GM19035 (cell line): ENCODE measurements at regions not wholly inside any gene's neighbourhood (a gene's known extent, or its start where the extent isn't known, plus 50 kb on each side); places are given as distances from the start of the nearest gene placed in this dataset.

Experiments used
- ATAC-seq: cut with Tn5 transposase; IDR thresholded peaks from one replicate; pipeline ENCODE4 v1.9.1; 2021; ENCODE audit not compliant: unreplicated experiment

DNA sequence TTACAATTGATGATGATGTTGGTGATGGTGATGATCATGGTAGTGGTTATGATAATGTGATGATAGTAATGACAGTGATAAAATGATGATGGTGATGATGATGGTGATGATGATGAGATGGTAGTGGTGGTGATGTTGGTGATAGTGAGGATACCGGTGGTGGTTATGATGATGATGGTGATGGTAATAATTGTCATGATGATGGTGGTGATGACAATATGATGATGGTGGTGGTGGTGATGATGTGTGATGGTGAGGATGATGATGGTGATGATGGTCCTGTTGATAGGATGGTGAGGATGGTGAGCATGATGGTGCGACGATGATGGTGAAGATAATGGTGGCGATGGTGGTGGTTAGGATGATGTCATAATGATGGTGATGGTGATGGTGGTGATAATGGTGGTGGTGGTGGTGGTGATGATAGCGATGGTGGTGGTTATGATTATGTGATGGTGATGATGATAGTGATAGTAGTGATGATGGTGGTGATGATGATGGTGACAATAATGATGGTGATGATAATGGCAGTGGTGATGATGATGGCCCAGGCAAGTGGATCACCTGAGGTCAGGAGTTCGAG lies 1129.9 kb downstream of the BRD1 start:
- no peak for ATAC-seq

DNA sequence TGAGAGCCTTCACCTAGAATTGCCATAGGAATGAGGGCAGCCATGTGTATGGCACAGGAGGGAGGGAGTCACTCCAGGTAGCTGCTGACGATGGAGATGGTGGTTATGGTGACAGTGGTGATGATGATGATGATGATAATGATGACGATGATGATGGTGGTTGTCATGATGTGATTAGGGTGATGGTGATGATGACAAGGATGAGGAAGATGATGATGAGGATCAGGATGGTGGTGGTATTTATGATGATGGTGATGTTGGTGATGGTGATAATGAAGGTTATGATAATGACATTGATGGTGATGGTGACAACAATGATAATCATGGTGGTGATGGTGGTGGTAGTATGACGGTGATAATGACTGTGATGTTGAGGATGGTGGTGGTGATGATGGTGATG lies 1130.5 kb downstream of the BRD1 start:
- no peak for ATAC-seq

DNA sequence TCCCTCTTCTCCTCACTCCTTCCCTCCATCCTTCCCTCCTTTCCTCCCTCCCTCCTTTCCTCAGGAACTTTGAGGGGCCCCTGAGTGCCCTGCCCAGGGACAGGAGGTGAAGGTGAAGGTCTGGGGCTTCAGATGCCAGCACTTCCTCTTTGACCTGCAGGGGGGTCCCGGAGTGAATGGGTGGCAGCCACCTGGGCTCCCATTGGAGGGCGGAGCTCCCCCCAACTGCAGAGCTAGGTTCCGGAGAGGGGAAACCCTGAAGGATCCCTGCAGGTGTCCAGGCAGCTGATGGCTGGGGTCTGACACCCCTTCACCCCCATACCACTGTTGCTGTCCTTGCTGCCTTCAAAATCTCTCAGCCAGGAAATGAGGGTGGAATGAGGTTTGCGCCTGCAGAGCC lies 1131.3 kb downstream of the BRD1 start:
- no peak for ATAC-seq

DNA sequence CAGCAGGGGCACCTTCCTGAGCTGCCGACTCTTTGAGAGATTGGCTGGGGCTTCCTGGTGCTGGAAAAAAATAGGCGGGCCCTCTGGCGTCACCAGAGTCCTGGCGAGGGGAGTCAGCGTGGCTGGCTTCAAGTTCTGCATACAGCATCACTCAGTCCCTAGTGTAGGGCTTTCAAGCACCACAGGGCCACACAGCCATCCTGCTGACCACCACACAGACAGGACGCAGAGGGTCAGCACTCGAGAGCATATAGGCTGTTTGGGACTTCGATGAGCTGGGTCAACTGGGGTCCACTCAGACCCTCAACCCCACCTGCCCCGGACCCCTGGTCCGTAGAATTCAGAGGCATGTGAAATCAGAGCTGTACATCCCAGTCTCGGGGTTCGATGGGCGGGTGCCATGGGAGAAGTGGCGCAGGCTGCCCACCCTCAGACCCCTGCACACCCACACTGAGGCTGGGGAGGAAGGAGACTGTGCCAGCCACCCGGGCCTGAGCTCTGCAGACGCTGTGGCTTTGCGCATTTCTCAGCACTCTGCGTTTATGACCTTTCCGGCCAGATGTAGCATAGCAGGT lies 1131.9 kb downstream of the BRD1 start:
- no peak for ATAC-seq

DNA sequence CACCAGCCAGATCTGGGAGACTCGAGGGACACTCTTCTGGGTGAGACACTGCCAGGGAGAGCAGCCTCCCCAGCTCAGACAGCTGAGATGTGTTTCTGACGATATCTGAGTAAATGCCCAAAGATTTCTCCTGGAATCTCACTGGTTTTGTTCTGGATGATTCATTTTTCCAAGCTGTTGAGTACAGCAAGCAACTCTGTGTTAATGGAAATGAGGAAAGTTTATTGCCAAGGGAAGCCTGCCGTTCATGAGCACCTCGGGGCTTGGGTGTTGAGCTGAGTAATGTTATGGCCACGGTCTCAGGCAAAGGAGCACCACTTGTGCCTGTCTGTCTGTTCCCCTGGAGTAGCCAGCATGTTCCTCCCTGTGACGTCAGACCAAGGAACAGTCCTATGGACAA lies 1132.4 kb downstream of the BRD1 start:
- no peak for ATAC-seq

DNA sequence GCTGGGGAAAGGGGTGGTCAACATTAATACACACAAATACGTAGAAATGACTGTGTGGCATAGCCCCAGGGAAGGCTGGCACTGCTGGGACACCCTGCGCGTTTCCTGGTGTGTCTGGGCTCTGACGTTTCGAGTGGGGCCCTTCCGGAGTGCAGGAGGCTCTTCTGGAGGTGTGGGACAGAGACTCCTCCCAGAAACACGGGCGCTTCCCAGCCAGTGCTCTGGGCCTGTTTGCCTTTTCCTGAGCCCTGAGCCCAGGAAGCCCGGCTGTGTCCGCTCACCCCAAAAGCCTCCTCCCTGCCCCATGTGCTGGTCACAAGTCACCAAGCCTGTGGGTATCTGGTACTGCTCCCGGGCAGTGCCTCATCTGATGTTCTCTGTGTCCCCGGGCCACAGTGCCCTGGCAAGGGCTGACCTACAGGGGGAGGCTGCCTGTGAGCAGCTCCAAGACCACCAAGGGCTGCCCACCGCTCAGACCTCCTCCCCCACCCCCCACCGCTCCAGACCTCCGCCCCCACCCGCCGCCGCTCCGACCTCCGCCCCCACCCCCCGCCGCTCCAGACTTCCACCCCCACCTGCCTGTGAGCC lies 1133.3 kb downstream of the BRD1 start:
- ATAC-seq: no peak

DNA sequence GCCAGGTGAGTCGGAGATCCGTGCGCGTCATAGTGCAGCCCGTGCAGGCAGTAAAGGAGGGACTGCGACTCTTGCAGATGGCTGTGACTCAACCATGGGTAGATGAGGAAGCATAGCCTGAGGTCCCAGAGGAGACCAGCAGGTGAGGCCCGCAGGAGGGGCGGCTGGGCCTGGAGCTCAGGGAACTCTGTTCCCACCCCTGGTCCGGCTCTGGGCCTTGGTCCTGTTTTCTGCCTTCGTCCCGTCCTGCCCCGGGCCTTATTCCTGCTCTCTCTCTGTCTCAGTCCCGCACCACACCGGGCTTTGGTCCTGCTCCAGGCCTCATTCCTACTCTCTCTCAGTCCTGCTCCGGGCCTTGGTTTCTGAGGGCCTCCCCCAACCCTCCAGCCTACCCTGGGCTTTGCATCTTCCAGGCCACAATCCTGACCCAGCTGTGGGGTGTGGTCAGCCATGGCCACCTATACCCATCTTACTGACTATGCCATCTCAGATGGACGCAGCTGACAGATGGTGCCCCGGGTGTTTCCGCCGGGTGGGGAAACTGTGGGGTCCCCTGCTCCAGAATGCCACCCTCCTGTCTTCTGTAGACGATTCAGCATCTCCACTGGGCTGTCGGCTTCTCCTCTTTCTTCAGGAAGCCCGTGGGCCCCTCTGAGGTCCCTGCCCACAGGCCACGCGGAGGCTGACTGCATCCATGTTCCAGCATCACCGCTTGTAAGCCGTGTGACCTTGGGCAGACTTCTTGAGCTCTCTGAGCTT lies 1134.1 kb downstream of the BRD1 start:
- ATAC-seq: no peak

DNA sequence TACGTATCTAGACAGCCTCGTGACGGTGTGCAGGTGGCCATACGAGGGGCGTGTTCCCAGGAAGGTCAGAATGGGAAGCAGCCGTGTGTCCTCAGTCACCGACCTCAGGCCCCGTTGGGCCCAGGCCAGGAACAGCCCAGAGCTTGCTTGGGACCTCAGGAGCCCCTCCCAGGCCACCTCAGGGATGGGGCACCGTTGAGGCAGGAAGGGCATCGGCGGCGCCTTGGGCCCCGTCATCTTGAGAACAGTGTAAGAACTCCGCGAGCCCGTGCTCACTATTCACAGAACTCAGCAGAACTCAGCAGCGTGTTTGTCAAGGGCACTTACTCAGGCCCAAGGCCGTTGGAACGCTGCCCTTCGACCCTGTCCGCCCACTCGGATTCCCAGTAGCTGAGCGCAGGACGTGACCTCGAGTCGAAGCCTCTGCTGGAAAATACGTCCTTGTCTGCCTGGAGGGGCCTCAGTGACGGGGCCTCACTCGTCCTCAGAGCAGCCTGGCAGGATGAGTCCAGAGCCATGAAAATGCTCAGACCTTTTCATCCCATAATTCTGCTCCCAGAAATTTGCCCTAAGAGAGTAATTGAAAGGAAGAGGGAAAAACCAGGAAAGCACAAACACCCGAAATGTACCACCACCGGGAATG lies 1134.8 kb downstream of the BRD1 start:
- ATAC-seq: no peak

DNA sequence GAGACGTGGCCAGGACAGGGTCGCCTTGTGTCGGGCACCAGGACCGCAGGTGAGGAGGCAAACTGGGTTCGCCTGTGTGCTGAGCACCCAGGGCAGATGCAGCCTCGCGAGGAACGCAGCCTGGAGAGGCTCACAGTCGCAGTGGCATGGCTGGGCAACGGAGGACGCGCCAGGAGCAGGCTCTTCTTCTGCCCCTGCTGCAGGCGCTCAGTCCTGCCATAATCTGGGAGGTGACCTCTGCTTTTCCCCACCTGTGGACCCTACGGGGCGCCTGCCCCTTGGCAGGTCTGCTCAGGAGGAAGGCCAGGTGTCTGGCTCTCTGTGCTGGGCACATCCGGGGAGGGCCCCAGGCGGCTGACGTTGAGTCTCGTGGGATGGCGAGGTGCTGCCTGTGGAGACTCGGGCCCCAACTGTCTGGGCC lies 1136.2 kb downstream of the BRD1 start:
- no peak for ATAC-seq

DNA sequence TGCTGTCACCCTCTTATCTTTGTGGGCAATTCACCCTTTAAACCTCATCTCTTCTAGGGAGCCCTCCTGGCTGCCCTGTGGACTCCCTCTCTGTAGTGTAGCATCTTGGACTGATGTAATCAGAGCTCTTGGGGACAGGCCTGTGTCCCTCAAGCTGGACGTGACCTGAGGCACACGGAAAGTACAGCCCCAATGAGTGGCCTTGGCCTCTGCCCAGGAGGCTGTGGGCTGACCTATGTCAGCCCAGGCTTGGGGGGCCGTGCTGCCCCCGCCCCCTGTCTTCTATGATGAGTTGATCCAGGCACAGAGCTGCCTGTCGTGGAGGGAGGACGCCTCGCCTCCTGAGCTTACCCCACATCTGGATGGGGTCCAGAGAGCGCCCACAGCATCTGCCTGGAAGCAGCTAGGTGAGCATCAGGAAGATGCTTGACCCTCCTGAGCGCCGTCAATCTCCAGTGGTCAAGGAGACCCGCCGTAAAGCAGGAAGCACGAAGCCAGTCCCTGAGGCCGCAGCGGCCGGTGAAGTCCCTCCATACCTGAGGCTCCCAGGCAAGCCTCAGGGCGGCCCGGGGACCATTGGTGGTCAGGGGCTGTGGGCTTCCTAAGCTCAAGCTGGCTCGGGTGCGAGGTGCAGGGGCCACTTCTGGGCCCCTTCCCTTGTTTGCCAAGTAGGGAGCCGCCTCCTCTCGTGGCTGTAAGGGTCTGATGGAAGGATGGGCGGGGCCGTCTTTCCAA lies 1136.9 kb downstream of the BRD1 start:
- no peak for ATAC-seq

DNA sequence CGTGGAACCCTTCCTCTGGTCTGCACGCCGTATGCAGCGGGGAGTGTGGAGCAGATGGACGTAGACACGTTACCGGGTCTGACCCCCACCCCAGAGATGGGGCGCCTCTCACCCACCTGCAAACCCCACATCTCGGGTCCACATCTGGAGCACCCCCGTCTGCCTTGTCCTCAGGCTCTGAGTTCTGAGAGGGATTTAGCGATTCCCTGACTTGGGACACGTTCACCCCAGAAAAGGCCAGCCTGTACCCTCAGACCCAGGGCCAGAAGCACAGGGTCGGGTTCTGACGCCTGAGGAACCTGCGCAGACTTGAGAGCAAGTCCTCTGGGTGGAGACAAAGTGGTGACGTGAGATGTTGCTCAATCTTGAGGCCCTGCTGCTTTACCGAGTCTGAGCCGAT lies 1138.5 kb downstream of the BRD1 start:
- no peak for ATAC-seq

DNA sequence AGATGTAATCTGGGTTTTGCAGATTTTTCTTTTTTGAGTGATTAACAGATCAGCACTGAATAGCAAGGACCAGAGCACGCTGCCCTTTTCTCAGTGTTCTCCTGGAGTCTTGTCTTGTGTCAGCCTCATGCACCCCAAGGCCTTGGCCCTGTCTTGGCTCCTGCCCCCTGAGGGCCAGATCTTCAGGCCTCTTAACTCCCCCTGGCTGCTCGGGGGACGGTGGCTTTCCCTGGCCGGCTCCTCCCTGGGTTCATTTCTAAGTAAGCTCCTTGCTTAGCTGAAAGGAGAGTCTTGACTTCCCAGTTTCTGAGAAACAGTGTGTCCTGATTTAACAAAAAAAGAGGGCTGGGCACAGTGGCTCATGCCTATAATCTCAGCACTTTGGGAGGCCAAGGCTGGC lies 1139.3 kb downstream of the BRD1 start:
- no peak for ATAC-seq

DNA sequence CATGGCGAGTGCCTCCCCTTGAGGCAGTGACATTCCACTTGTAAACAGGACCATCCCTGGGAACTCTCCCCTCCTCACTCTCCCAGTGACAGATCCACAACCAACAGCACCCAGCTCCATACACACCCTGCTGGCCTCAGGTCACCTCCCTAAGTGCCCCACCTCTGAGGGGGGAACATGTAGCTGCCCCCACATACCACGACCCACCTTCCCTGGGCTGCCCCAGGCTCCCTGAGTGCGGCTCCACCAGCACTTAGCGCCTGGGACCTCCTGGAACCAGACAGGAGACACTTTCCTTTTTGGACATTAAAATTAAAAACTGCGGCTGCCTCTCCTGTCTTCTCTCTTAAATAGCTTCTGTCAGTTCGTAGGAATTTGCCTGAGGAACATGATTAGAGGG lies 1140.1 kb downstream of the BRD1 start:
- ATAC-seq: no peak

DNA sequence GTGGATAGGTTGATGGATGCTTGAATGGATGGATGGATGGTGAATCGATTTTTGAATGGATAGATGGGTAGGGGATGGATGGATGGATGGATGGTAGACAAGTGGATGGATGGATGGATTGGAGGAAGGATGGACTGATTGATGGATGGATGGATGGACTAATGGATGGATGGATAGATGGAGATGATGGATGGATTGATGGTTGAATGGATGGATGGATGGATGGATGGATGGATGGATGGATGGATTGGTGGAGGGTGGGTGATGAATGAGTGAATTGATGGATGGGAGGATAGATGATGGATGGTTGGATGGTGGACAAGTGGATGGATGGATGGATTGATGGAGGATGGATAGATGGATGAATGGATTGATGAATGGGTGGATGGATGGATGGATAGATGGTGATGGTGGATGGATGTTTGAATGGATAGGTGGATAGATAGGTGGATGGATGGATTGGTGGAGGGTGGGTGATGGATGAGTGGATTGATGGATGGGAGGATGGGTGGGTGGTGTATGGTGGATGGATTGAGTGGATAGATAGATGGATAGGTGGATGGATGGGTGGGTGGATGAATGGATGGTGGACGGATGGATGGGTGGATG lies 1140.9 kb downstream of the BRD1 start:
- ATAC-seq: no peak

DNA sequence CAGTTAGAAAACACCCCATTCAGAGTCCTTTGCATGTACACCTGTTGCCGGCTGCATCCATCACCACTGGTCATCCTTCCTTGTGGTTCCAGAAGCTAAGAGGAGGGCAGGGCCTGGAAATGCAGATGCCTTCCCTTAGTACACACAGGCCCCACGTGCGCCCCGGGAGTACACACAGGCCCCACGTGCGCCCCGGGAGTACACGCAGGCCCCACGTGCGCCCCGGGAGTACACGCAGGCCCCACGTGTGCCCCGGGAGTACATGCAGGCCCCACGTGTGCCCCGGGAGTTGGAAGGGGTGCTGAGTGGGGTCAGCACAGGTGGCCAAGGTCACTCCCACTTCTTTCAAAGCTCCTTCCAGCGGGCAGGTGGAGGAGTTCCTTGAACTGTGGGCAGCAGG lies 1141.9 kb downstream of the BRD1 start:
- ATAC-seq: no peak

DNA sequence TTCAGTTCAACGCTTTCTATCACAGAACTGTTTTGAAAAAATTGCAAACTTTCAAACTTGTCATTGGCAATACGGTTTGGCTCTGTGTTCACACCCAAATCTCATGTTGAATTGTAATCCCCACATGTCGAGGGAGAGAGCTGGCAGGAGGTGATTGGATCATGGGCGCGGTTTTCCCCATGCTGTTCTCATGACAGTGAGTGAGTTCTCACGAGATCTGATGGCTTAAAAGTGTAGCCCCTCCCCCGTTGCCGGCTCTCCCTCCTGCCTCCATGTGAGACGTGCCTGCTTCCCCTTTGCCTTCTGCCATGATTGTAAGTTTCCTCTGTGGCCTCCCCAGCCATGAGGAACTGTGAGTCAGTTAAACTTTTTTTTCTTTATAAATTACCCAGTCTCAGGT lies 1144.0 kb downstream of the BRD1 start:
- ATAC-seq: no peak

DNA sequence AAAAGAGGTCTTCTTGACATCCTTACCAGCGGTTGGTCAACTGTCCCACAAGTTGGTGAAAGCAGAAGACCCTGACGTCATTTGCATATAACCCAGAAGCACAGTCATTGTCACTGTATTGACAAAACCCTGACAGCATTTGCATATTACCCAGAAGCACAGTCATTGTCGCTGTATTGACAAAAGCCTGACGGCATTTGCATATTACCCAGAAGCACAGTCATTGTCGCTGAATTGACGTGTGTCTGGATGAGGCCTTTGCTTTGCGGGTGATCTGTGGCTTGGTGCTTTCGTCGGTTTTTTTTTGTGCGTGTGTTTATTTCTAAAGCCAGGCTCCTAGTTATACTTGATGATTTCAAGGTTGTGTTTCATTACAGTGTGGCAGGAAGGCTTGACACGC lies 1145.2 kb downstream of the BRD1 start:
- ATAC-seq: no peak

DNA sequence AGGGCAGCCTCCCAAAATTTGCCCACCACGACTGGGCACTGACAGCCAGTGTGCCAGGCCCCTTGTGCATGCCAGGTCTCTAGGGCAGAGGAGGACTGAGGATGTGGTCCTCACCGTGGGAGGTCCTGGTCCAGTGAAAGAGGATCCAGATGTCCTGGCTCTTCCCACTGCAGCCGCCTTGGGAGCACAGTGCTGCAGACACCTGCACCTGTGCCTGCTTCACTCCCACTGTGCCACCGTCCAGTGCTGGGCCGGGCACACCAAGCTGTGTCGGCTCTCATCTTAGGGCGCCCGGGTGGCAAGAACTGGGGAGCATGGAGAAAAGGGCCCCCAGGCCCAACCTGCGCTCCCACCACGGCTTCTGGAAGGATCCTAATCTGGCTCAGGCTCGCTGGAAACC lies 1147.1 kb downstream of the BRD1 start:
- no peak for ATAC-seq

DNA sequence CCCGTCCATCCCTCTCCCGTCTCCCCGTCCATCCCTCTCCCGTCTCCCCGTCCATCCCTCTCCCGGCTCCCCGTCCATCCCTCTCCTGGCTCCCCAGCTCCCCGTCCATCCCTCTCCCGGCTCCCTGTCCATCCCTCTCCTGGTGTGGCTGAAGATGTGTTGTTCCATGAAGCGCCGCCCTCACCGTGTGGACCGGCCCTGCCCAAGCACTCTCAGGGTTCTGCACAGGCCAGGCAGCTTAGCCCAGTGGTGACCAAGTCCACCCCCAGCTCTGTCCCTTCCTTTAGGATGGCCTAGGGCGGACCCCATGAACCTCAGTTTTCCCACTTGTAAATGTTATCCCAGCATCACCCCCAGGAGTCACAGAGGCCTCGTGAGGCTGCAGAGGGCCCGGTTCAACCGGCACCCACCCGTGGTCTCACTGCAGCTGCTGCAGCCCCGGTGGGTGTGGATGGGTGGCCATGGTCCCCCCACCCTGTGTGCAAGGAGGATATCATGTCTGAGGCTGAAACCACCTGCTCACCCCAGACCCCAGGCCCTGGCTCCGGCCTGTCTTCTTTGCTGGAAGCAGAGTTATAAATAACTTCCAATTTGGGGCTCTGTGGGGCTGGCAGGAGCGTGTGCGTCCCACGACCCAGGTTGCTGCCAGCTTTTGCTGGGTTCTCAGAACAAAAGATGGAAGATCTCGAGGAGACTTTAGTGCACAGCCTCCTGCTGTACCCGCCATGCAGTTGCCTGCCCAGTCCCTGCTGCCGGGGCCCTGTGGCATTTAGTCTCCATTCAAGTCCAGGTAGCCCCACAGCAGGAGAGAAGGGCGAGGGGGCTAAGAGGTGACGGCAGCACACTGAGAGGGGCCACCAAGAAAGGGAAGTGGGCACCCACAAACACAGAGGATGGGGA lies 1147.8 kb downstream of the BRD1 start:
- ATAC-seq: no peak
